Dermis microvascular lymphatic vessel endothelial cell (primary cell): ENCODE measurements at regions not wholly inside any gene's neighbourhood (a gene's known extent, or its start where the extent isn't known, plus 50 kb on each side); places are given as distances from the start of the nearest gene placed in this dataset.
"Not testable (repeated sequence)": the region's sequence is repeated elsewhere in the genome, so short reads cannot be mapped to it uniquely, and the experiment has no call there.

Source experiments
- DNase-seq, 2 donors: peaks; one replicate each; pipeline versions ENCODE4 v3.0.0 to v3.0.0-alpha.2; 2010; ENCODE audit warnings: low read depth in 2 of 2

DNA sequence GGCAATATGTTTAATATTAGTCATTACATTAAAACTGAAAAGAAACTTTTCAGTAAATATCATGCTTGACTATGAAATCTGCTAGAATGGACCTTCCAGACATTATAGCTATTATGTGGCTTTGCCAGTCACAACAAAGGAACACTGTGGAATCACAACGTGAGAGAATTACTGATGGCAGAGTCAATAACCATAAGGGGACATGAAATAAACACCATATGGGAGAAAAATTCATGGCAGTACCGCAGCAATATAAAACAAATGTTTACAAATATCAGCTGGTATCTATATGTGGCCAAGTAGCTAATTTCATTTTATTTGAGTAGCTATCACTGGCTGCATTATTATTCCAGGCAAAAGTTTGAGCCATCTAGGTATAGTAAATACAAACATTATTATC lies 1818.6 kb downstream of the PCDH9 start:
- DNase-seq: no peak

DNA sequence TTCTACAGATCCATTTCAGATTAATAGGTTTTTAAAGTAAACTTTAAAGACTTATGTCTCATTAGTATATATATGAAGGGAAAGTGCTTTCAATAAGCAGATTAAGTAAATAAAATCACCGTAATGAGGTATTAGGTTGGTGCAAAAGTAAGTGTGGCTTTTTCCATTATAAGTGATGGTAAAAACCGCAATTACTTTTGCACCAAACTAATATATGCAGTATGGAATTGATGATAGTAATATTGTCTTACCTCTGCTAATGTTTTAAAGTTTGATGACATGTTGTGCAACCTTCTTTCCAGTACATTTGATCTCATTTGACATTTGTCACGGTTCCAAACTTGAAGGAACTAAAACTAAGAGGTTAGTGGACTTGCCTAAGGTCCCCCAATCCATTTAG lies 1819.3 kb downstream of the PCDH9 start:
- DNase-seq: no peak

DNA sequence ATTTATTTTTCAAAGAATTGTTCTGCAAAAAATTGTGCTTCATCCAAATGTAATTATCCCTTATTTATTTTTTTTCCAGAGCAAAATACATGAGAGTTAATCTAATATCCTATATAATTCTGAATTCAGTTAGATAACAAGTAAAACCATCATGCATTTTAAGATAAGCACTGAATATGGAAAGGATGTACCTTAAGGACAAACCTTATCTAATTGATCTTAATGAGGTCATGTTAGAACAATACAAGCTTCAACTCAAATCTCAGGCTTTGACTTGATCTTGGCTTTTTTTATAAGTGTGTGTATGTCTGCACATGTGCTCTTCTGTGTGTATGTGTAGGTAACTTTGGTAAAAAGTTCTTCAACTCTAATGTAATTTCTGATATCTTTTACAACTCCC lies 1828.8 kb downstream of the PCDH9 start:
- DNase-seq: no peak

DNA sequence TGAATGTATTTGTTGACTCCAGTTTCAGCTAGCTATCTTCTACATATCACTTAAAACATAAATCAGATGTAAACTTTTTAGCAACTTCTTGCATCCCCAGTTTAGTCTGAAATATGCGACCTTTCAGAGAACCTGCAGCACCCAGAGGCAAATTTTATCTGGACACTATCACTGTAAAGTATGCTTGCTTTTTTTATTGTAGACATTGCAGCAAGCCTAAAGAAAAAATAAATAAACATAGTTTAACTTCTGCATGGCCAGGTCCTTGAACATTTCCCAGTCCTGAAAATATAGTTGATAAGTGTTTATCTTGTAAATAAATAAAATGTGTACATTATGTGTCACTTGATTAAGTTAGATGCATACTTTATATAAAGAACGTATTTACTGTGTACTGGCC lies 1829.4 kb downstream of the PCDH9 start:
- DNase-seq: no peak

DNA sequence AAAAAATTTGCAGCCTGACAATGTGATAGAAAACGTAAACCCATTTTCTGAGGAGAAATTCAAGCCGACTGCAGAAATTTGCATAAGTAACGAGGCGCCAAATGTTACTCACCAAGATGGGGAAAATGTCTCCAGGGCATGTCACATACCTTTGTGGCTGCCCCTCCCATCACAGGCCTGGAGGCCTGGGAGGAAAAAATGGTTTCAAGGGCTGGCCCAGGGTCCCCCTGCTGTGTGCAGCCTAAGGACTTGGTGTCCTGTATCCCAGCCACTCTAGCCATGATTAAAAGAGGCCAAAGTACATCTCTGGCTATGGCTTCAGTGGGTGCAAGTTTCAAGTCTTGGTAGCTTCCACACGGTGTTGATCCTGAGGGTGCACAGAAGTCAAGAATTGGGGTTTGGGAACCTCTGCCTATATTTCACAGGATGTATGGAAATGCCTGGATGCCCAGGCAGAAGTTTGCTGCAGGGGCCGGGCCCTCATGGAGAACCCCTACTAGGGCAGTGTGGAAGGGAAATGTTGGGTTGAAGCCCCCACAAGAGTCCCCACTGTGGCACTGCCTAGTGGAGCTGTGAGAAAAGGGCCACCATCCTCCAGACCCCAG lies 1842.3 kb downstream of the PCDH9 start:
- no peak for DNase-seq

DNA sequence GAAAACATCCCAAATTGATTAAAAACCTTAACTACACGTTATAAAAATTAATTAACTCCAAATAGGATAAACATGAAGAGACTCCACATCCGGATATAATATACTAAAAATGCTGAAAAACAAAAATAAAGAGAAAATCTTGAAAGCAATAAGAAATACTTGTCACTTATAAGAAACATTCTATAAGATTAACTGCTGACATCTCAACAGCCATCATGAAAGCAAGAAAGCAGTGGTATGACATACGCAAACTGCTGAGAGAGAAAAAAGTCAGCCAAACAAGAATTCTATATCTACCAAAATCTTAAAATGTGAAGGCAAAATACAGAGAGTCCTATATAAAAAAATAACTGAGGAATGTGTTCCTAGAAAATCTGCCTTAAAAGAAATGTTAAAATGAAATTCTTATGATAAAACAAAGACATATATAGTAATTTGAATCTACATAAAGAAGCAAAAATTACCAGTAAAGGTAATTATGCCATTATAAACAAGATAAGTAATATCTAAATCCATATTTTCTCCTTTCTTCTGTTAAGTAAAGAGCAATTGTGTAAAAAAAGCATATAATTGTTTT lies 1851.1 kb downstream of the PCDH9 start:
- DNase-seq: peak in 1 of 2 donors; percentile 13

DNA sequence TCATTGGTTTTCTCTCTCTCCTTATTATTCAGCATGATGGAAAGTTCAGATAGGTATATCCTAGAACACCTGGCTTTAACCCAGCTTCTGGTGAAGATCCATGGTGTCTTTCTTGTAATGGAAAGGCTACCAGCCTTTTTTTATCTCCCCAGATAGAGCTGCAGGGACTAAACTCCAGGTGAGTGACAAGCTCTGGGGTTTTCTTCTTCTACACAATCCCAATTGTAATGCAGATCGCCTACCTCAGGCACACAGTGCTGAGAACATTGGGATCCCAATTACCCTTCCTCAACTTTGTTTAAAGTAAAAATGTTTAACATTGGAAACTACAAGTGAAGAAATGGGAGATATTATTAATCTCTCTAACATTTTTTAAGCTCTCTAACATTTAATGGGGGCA lies 1851.7 kb downstream of the PCDH9 start:
- DNase-seq: no peak

DNA sequence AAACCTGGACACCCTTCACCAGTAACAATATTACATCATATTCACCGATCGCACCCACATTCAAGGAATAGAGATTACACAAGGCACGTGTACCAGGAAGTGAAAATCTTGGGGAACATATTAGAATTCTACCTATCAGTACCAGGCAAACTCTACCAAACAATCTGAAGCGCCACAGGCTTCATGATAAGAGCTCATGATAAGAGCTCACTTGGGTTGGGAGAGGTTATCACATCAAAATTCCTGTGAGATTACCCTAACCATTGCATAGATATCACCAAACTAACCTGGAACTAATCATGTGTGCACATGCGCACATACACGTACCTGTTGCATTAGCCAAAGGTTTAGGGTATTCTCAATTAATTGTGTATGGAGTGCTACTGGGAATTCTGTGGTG lies 1861.3 kb downstream of the PCDH9 start:
- DNase-seq: no peak

DNA sequence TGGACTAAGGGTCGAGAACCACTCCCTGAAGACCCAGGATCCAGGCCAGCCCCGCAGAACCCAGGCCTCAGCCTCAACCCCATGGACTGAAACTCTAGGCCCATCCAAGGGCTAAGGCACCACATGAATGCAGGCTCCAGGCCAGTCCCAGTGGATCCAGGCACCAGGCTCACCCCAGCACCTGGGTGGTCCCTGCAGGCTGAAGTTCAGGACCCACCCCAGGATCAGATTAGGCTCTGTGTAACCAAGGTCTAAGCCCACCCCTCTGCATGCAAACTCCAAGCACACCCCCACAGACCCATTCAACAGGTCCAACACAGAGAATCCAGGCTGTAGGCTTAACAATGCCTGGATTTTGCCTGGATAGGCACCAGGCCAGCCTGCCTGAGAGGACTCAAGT lies 1876.2 kb downstream of the PCDH9 start:
- no peak for DNase-seq

DNA sequence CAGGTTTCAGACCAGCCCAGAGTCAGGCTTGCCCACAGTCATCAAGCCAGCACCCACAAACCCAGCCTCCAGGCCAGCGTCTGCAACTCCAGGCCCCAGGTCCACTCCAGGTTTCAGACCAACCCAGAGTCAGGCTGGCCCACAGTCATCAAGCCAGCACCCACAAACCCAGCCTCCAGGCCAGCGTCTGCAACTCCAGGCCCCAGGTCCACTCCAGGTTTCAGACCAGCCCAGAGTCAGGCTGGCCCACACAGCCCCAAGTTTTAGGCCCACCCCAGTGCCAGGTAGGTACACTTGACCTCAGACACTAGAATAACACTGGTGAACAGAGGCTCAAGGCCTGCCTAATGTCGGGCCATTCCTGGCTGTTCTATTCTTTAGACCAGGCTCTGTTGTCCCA lies 1877.0 kb downstream of the PCDH9 start:
- DNase-seq: not testable (repeated sequence)

DNA sequence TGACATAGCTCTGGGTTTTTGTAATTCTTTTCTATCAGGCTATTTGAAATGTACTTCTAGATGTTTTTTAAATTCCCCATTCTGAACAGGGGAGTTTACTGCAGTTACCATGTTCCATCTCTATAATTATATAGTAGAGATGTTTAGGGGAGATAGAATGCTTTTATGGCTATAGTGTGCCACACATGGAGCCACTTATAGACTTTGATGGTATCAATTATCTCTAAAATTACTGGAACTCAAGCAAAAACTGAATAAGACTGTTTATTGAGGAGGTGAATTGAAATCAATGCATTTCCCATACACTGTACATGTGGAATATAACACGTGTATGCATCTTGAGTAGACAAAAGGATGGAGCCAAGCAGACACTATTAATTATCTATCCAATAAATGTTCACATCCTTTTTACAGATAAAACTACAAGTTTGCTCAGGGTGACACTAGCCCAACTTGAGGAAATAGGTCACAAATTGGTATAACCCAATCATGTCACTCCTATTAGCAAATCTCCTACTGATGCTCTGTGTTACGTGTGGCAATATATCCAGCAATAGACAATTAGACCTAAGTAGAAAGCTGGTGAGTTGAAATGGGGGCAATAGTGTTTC lies 1882.6 kb downstream of the PCDH9 start:
- no peak for DNase-seq

DNA sequence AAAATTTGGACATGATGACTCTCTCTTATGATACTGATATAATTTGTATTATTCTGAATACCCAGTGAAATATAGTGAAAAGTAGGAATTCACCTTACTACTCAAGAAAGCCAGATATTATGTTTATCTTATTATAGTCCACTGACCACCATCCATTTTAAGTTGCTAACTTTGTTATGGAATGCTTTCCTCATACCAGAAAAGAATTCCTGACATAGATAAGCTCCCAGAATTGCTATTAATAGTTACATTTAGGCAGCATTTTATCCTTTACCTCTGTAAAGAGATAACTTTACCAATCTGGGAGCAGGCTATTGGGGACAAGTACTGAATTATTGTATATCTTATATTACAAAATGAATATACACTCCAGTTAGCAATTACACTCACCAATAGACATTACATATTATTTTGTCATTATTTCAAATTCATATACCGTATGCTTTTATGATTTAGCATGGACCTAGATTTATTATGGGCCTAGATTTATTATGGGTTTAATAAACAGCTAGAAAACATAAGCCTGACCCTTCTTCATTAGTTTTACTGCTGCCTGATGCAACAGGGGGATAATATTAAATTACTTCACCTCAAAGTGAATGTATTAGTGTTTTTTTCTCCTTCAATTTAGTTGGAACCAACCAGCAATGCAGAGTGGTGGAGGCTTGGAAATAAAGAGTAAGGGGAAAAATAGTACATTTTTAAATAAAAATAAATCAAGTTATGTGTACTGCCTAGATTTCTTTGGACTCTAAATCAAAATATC lies 1886.1 kb downstream of the PCDH9 start:
- no peak for DNase-seq

DNA sequence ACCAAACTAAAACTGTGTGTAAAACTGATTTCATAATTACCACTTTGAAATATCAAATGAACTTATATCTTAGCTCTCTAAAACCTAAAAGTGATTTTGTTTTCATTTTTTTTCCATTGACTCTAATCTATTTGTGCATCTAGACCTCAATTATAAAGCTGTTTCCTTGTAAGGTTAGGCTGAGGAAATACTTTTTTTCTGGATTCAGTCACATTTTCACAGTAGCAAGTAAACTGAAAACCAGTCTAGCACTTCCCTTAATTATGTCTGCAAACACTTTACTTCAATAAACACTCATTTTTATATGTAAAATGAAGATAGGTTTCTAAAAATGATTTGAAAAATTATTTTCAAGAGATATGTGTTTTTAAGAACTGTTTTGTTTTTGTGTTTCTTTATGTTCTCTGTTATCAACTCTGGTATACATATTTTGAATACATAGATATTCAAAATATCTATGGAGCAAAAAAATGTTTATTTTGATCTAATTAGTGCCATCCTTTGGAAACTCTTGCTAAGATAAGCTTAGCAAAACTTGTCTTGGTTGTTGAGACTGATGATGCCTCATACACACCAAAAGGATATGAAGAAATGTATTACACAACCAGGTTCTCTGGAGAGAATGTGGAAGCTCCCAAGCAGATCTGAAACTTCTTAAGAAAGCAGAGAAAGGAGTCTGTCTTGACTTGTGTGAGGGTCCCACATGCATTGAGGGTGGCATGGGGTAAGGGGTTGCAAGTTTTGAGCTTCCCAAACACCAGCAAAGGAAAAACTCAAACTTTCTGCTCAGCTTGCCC lies 1887.4 kb downstream of the PCDH9 start:
- DNase-seq: no peak

DNA sequence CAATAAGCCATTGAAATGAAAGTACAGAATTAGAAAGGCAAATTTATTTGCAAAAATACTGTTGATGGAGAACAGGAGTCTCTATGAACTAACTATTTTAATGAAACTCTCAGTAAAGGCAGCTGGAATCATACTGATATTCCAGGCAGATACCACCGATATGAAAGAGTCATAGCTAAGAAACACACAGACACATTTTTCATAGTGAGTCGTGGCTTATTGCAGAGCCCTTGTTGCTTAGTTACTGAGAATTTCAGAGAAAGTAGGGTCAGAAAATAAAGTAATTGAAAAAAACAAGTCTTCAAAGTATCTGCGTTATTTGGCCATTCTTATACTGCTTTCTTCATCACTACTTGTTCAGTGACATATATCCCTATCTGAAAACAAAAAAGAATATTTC lies 1890.9 kb downstream of the PCDH9 start:
- no peak for DNase-seq

DNA sequence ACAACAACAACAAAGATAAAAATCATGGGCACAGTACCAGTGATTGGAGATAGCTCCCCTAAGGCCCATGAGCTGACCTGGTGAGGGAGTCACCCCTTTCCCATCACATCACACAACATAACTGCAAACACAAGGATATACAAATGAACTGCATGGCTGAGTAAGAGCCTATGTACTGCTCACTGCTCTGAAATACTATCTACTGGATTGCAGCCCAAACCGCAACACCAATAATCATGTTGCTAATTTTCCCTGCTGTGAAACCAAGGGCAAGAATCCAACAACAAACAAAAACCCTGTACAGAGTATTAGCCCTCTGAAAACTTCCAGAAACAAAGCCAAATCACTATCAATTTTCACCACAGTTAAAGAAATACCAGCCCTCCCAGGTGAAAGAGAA lies 1893.2 kb downstream of the PCDH9 start:
- DNase-seq: no peak

DNA sequence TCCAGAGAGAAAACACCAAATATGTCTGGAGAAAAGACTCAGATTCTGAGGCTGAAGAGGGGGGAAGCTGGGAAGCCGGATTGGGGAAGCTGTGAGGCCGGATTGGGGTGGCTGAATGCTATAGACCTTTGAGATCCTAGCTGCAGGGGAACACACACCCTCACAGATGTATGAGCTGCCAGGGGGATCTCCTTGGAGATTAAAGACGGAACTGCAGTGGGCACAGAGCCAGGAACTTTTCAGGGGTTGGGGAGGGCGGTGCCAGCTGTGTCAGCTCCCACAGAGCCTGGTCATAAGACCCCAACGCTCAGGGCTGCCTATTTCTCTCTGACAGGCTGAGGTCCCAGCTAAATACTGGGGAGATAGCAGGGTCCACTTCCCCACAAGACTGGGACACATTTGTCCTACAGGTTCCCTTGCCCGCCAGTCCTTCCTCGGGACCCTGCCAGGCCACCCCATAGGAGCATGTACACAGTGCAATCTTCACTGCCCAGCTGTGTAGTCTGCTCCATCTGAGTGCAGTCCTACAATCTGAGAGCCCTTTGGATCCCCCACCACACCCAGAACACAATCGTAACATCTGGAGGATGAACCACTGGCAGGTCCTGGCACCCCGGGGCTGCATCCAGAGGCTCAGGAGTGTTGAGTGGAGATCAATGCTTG lies 1893.9 kb downstream of the PCDH9 start:
- no peak for DNase-seq

DNA sequence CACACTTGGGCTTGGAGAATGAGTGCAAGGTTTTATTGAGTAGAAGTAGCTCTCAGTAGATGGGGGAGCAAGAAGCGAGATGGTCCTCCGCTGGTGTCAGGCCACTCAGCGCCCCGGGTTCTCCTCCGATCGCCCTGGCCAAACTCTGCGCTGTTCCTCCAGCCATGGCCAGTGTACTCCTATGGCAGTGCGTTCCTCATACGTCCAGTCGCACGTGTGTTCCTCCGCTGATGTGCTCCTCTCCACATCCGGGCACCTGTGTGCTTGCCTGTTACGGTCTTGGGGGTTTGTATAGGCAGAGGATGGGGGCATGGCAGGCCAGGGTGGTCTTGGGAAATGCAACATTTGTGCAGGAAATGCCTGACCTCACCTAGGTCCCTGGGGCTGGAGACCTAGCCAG lies 1899.4 kb downstream of the PCDH9 start:
- no peak for DNase-seq

DNA sequence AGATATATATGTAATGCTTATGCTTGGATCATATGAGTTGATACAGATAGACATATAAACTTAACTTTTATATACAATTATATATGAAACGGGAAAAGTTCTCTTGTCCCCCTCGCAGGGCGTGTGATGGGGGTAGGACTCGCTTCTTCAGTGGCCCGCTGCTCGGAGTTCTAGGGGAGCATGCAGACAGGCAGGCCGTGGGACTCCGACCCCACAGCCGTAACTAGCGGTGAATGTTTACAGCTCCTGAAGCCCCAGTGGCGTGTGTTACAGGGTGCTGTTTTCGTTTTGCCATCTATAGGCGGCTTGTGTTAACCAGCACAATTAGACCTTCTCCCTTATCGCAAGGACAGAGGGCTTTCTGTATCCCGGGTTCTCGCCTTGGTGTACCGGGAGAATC lies 1899.8 kb downstream of the PCDH9 start:
- DNase-seq: no peak

DNA sequence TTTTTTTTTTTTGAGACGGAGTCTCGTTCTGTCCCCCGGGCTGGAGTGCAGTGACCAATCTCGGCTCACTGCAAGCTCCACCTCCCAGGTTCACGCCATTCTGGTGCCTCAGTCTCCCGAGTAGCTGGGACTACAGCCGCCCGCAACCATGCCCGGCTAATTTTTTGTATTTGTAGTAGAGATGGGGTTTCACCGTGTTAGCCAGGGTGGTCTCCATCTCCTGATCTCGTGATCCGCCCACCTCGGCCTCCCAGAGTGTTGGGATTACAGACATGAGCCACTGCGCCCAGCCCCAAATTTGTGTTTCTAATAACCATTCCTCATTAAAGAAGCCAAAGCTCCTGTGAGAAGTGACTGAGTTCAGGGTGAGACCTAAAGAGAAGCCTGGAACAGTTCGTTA lies 1906.9 kb downstream of the PCDH9 start:
- DNase-seq: not testable (repeated sequence)

DNA sequence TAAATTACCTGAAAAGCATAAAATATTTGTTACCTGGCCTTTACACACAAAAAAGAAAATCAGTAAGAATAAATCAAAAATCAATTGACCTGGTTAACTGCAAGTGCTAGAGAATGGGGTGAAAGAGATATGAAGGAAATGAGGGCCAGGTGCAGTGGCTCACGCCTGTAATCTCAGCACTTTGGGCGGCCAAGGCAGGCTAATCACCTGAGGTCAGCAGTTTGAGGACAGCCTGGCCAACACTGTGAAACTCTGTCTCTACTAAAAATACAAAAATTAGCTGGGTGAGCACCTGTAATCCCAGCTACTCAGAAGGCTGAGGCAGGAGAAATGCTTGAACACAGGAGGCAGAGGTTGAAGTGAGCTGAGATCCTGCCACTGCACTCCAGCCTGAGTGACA lies 1908.7 kb downstream of the PCDH9 start:
- not testable (repeated sequence) for DNase-seq

DNA sequence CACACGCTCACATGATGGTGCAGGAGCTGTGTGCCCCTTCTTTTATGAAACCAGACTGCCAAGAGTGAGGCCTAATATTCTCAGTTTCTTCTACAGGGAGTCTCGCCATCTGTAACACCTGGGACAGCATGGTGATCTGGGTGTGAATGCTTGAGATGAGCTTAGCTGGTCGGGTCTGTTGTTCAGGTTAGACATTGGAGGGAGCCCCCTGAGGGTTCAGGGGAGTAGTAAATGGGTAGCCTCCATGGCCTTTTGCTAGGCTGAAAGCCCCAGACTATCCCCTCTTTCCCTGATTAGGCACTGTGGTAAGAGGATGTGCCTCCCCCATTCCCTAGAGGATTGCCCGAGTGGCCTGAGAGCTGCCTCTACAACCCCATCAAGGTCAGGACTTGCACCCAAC lies 1916.1 kb downstream of the PCDH9 start:
- DNase-seq: no peak
